Uterus (tissue), 3 donors: ENCODE measurements at regions not wholly inside any gene's neighbourhood (a gene's known extent, or its start where the extent isn't known, plus 50 kb on each side); places are given as distances from the start of the nearest gene placed in this dataset.
"Not testable (repeated sequence)": the region's sequence is repeated elsewhere in the genome, so short reads cannot be mapped to it uniquely, and the experiment has no call there.

ENCODE experiments used
- DNase-seq, 2 donors: peaks; one replicate each; pipeline ENCODE4 v3.0.0-alpha.2; 2019 to 2020
- H3K27ac ChIP-seq, 2 donors: fragments of 200-600 bp; sonication (generic); 1 replicate in 1 of 2; 2 replicates in 1 of 2; pipeline ENCODE4 v1.5.1; 2016 to 2018
- H3K27me3 ChIP-seq, 2 donors: fragments of 200-600 bp; sonication (generic); one replicate each; pipeline ENCODE4 v1.5.1; 2018 to 2019; ENCODE audit warnings: control low read depth in 1 of 2
- H3K36me3 ChIP-seq, 2 donors: fragments of 200-600 bp; sonication (generic); one replicate each; pipeline ENCODE4 v1.5.1; 2019; ENCODE audit warnings: control low read depth in 1 of 2
- H3K4me1 ChIP-seq, 2 donors: fragments of 200-600 bp; sonication (generic); one replicate each; pipeline ENCODE4 v1.5.1; 2018 to 2019; ENCODE audit warnings: control low read depth in 1 of 2
- H3K4me3 ChIP-seq, 2 donors: fragments of 200-600 bp; sonication (generic); 1 replicate in 1 of 2; 2 replicates in 1 of 2; pipeline ENCODE4 v1.5.1; 2018 to 2019; ENCODE audit warnings: mild to moderate bottlenecking in 1 of 2
- H3K9me3 ChIP-seq, 2 donors: fragments of 200-600 bp; sonication (generic); one replicate each; pipeline ENCODE4 v1.5.1; 2019; ENCODE audit warnings: control low read depth in 1 of 2
- POLR2A ChIP-seq, 2 donors: fragments of 450-650 bp; IDR thresholded peaks; one replicate each; pipeline ENCODE4 v1.6.1; 2016; ENCODE audit warnings: antibody characterized with exemption in 2 of 2, mild to moderate bottlenecking in 1 of 2, moderate library complexity in 1 of 2
- intact Hi-C: fragments of 100-400 bp; cut with DNase I; formaldehyde crosslinking; loops from one replicate; pipeline ENCODE4 v1.15.1; 2023; ENCODE audit warnings: low total_unique reads
- TF ChIP-seq, protein P1 (sequence below), 4 experiments: fragments of 200-600 bp in 2 of 4; fragments of 450-650 bp in 2 of 4; sonication (generic) in 2 of 4; IDR thresholded peaks; one replicate each; pipeline ENCODE4 v1.5.1; 2016 to 2019; ENCODE audit warnings: antibody characterized with exemption in 4 of 4, mild to moderate bottlenecking in 2 of 4, moderate library complexity in 1 of 4
- donor health status: DM: yes; HTN: yes; CAD: no.

DNA sequence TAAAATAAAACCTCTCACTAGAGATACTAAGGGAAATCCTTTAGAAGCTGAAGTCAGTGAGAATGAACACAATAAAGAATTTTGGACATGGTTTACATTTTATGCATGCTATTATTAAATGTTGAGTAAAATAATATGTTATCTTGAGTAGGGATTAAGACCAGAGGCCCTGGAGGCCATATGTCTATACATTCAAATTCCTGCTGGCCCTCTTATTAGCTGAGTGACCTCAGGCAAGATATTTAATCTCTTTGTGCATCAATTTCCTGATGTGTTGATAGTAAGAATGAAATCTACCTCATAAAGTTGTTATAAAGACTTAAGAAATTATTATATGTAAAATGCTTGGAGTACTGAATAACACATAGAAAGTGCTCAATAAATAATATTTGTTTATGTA, 281.1 kb upstream of the KLF4 start:
- no peak for DNase-seq
- intact Hi-C loops = no loop called here
- no peak for TF ChIP-seq POLR2A (IDR thresholded peaks at IDR 0.05)
- TF ChIP-seq, protein P1, sequence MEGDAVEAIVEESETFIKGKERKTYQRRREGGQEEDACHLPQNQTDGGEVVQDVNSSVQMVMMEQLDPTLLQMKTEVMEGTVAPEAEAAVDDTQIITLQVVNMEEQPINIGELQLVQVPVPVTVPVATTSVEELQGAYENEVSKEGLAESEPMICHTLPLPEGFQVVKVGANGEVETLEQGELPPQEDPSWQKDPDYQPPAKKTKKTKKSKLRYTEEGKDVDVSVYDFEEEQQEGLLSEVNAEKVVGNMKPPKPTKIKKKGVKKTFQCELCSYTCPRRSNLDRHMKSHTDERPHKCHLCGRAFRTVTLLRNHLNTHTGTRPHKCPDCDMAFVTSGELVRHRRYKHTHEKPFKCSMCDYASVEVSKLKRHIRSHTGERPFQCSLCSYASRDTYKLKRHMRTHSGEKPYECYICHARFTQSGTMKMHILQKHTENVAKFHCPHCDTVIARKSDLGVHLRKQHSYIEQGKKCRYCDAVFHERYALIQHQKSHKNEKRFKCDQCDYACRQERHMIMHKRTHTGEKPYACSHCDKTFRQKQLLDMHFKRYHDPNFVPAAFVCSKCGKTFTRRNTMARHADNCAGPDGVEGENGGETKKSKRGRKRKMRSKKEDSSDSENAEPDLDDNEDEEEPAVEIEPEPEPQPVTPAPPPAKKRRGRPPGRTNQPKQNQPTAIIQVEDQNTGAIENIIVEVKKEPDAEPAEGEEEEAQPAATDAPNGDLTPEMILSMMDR (IDR thresholded peaks at IDR 0.05) = no peak

DNA sequence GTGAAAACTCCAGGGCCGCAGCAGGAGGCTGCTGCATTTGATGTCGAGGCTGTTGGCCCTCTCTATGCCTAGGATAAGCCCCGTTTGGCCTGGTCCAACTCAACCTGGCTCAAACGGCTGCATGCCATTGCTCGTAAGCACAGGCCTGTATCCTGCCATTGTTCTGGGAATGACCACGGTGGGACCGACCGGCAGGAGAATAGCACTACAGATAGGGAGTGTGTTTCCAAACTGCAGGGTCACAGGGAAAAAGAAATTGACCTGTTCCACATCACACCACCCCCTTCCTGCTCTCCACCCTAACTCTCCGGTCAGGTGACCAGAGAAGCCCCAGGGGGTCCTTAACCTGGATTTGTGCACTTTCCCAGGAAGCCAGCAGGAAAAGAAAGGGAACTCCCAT, 278.7 kb upstream of the KLF4 start:
- H3K27ac ChIP-seq = peak overlapping the region; percentile 11 to 41

More for the DNA sequence above, 281.1 kb upstream of the KLF4 start:
- Histone ChIP-seq H3K4me3 (no peak overlapping the region), H3K4me1 (no peaks in the 10 kb centered on the region), H3K27me3 (no peaks in the 10 kb centered on the region), H3K27ac (no peak overlapping the region), H3K9me3 (no peaks in the 10 kb centered on the region), H3K36me3 (no peaks in the 10 kb centered on the region)

DNA sequence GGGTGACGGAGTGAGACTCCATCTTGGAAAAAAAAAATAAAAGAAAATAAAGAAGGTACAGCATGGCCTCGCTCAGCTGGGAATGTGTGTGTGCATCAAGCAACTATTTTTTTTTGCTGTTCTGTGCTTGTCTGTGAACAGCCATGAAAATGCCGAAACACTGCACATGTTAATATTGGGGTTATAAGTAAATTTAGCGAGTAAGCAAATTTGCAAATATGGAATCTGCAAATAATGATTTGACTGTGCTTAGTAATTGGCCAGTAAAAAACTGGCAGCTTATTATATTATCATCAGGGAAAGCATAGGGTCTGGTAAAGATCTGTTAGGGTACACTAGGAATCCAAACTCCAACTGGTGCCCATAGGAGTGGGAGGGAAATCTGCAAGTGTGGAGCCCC, 278.1 kb upstream of the KLF4 start:
- DNase-seq = no peak
- Histone ChIP-seq H3K4me3 (no peak overlapping the region), H3K36me3 (no peaks in the 10 kb centered on the region), H3K27me3 (no peaks in the 10 kb centered on the region), H3K27ac (peak overlapping the region; percentile 11 to 41), H3K4me1 (no peaks in the 10 kb centered on the region), H3K9me3 (no peaks in the 10 kb centered on the region)
- intact Hi-C loops = no loop called here
- no peak for TF ChIP-seq POLR2A (IDR thresholded peaks at IDR 0.05)
- TF ChIP-seq, protein P1 (IDR thresholded peaks at IDR 0.05) = no peak

More for the DNA sequence above, 278.7 kb upstream of the KLF4 start:
- H3K4me1 ChIP-seq = no peaks in the 10 kb centered on the region
- H3K36me3 ChIP-seq = no peaks in the 10 kb centered on the region
- no peaks in the 10 kb centered on the region for H3K9me3 ChIP-seq
- no peaks in the 10 kb centered on the region for H3K27me3 ChIP-seq
- peak in 1 of 2 donors; percentile 55 for DNase-seq
- intact Hi-C loops = no loop called here
- no peak overlapping the region for H3K4me3 ChIP-seq
- TF ChIP-seq POLR2A (IDR thresholded peaks at IDR 0.05) = no peak
- TF ChIP-seq, protein P1 (IDR thresholded peaks at IDR 0.05) = no peak

DNA sequence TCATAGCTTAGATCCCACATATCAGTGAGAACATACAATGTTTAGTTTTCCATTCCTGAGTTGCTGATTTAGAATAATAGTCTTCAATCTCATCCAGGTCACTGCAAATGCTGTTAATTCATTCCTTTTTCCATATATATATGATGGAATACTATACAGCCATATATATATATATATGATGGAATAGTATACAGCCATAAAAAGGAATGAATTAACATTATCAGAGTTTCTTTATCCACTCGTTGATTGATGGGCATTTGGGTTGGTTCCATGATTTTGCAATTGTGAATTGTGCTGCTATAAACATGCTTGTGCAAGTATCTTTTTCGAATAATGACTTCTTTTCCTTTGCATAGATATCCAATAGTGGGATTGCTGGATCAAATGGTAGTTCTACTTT, 273.9 kb upstream of the KLF4 start:
- H3K27me3 ChIP-seq, H3K27ac ChIP-seq, intact Hi-C loops, H3K4me1 ChIP-seq, H3K36me3 ChIP-seq, H3K4me3 ChIP-seq, DNase-seq, H3K9me3 ChIP-seq: not testable (repeated sequence)

DNA sequence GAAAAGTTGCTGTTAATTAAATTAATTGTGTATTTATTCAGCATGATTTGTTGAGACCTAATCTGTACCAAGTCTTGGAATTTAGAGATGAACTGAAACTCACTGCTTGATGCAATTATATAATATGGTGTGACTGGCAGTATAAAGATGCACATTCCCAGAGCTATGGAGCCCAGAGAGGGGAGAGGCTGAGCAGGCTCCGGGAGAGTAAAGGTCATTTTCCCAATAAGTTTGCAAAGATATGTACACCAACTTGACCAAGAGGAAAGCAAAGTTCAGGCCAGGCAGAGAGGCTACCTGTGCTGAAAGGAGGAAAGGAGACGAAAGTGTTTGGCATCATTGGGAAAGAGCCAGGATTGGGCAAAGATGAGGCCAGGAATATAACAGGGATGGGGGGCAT, 271.7 kb upstream of the KLF4 start:
- no peak overlapping the region for H3K27ac ChIP-seq
- TF ChIP-seq POLR2A (IDR thresholded peaks at IDR 0.05) = no peak
- TF ChIP-seq, protein P1 (IDR thresholded peaks at IDR 0.05) = no peak
- intact Hi-C loops = no loop called here

More for the DNA sequence above, 271.7 kb upstream of the KLF4 start:
- Histone ChIP-seq H3K4me3 (no peak overlapping the region), H3K36me3 (no peaks in the 10 kb centered on the region), H3K9me3 (no peaks in the 10 kb centered on the region), H3K4me1 (no peaks in the 10 kb centered on the region), H3K27me3 (no peaks in the 10 kb centered on the region)
- no peak for DNase-seq
